Occipital lobe (tissue), 1 donor: ENCODE measurements at regions not wholly inside any gene's neighbourhood (a gene's known extent, or its start where the extent isn't known, plus 50 kb on each side); places are given as distances from the start of the nearest gene placed in this dataset.

ENCODE experiments used
- DNase-seq: peaks from one replicate; lab custom pipeline; 2025; lab: John Stamatoyannopoulos, UW

DNA sequence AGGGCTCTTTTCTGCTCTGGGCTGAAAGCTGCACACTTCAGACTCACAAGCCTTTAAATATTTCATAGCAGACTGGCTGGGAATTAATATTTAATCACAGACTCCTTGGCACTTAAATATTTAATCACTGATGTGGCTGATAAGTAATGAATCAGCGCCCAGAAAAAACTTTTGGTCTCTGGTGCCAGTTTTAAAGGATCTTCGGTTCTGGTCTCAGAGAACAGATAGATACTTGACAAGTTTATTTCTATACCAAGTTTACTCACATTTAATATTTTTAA lies 201.2 kb downstream of the MYCN start:
- no peak for DNase-seq

DNA sequence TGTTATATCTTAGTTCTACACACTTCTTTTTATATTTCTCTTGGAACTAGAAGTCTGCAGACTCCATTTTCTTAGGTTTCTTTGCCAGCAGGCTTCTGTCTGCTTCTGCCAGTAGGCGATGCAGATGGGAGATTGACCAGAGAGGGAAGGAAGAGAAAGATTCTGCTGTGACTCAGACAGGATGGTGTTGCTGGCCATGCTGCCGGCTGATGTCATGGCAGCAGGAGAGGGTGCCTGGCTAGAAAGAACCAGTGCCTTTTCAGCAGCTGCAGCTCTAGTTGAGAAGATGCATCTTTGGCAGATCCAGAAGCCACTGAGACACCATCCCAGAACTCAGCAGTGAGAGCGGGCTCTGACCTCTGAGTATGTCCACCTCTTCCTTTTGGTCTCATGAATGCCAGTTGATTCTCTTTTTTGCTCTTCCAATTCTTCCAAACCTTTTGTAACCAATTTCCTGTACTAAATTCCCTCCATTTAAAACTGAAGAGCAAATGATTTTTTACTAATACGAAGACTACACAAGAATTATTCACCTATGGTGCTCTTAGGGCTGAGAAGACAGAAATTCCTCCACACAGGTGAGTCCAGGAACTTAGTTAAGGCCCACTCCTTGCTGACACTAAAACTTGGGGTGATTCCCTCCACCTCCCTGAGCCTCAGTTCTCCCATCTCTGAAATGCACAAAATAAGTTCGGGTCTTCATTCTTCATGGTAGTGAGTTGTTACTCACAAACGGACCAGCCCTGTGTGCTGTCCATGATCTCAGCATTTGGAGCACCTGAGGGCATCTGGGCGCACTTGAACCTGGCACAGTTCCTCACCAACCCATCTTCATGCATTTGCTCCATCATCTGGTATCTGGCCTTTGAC lies 200.7 kb downstream of the MYCN start:
- DNase-seq: peak; percentile 14

DNA sequence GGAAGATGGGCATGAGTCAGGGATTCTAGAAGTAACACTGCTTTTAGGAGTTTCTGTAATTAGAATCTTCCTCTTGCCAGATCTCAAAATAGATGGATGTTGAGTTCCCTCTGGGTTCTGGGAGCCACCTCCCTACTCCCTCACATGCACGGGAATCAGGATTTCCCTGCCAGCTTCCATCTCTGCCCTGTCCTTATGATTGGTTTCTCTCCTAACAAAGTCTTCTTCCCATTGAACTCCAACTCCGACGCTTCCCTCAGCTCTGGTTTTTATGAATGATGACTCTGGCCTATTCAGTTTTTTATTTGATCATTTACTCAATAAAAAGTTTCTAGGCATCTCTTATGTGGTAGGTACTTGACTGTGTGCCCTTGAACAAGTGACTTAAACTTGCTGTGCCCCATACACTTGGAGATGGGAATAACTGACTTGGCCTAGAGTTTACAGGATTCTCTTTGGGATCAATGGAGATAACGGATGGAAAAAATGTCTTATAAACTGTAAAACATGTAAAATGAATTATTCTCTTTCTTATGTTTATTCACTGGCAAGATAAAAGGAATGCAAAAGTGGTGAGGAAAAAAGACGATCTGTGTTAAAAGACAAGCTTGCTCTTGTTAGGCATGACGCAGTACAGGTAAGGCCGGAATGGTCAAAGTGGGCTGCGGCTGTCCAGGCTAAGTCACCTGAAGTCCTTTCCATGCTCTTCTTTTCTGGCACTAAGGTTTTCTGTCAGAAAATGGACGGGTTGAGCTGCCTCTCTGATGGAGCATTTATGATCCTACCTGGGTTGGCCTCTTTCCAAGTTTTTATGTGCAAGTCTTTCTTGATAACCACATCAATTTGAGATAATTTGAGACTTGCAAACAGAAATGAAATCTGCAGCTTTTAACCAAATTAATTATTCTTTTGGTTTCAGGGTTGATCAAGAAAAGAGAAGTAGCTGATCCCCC lies 199.6 kb downstream of the MYCN start:
- no peak for DNase-seq

GRCh38 chr2:16138811-16139662 lies 198.7 kb downstream of the MYCN start:
- DNase-seq: no peak

GRCh38 chr2:16137080-16137755 lies 196.9 kb downstream of the MYCN start:
- no peak for DNase-seq

DNA sequence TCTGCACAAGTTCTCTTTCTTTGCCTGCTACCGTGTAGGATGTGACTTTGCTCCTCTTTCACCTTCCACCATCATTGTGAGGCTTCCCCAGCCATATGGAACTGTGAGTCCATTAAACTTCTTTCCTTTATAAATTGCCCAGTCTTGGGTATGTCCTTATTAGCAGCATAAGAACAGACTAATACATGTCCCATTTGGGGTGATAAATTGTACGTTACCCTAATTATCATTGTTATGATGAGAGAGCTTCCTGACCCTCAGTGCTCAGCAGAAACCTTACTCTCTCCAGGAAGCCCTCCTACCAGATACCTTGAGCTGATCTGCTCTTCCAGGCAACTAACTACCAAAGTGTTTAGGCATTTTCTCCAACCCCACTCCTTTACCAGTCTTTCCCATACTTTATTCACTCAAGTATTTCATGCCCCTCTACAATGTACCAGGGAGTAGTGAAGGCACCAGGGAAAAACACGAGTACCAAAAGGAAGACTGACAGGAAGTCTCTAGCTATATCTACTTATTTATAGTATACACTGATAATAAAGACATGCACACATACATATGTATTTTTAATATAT lies 196.2 kb downstream of the MYCN start:
- no peak for DNase-seq

- DNase-seq: no peak
Observed at GRCh38 chr2:16135913-16136310, 195.6 kb downstream of the MYCN start.

GRCh38 chr2:16135196-16135912 lies 195.0 kb downstream of the MYCN start:
- no peak for DNase-seq

DNA sequence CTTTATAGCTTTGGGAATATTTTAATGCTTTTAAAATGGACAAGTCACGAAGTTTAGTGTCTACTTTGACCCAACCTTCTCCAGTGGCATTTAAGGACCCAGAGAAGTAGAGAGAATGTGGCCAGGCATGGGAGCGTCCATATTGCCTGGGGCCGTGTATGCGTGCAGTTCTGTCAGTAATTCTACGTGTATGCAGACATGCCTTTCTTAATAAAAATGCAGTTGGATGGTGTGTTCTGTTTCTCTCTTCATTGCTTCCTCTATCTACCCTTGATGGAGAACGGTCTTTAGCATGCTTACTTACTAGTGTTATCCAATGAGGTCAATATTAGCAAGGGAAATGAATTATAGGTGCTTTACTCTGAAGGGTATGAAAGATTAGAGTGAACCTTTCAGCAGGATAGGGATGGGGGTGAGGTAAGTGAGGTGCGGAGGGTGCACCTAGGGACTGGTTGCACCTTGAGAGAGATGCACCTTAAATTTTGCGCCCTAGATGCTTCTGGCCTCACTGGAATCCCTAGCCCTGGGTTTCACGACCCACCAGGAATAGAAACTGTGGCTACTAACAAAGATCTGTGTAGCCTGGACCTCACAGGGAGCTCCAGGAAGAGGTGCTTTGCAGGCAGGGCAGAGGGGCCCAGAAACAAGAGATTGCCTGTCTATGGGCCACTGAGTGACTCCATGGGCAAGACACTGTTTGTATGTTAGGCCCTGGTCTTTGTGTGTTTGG lies 194.3 kb downstream of the MYCN start:
- no peak for DNase-seq

DNA sequence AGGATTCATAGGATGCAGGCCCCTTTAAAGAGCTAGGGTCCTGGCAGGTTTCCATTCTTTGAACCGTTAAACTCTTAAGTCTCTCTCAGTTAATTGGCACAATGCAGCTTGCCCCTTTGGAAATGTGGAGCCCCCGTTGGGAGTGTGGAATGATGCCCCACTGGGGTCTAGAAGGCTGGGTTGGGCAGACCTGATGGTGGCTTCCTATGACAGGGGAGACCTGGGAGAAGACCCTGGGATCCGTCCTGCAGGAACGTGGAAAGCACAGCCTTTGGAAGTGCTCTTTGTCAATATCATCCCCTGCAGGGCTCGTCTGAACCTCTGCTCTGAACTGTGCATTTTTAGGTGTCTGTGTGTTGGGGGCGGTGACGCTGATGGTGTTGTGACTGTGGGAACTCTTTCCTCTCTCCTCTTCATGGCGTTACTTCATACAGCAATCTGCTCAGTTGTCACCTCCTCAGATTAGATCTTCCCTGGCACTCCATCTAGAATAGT lies 190.6 kb downstream of the MYCN start:
- DNase-seq: no peak

DNA sequence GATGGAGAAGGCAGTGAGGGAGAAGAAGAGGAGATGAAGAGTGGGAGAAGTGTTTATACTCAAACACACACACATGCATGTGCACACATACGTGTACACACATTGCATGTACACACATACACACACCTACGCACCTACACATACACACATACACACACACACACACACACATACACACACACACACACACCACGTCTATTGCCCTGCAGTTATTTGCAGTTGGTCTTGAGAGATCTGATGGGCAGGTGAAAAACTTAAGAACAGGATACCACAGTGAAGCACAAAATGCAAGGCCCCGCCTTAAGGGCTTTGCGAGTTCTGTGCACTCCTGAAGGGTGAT lies 190.2 kb downstream of the MYCN start:
- DNase-seq: no peak

DNA sequence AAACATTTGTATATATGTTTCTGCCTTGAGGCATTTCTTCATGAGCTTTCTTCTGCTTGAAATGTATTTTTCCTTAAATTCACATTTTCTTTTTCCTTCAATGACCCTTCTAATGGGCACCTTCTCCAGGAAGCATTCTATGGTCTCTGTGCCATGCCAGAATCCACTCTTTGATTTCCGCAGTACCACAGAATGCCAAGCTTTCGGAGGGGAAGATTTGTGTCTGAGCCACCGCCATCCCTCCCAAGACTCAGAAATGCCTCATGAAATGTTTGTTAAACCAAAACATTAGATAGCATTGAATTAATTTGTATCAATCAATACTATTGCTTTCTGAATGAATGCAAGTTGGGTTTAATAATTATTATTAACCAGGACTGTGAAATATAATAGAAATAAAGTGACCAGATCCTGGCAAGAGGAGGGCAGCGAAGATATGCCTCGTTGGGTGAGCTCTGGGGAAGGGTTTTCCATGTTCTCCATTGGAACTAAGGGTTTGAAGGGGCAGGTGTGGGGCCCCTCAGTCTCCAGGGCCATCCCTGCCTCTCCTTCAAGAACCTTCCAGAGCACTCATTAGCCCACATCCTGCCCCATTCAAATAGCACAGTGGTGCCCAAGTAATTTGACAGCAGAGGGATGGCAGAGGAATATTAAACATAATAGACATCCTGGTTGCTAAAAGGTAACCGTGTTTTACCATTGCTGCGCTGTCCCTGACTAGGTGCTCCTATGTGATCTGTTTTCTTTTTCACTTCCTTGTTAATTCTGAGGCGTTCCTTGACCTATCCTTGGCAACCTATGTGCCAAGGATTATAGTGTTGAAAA lies 189.6 kb downstream of the MYCN start:
- no peak for DNase-seq

DNA sequence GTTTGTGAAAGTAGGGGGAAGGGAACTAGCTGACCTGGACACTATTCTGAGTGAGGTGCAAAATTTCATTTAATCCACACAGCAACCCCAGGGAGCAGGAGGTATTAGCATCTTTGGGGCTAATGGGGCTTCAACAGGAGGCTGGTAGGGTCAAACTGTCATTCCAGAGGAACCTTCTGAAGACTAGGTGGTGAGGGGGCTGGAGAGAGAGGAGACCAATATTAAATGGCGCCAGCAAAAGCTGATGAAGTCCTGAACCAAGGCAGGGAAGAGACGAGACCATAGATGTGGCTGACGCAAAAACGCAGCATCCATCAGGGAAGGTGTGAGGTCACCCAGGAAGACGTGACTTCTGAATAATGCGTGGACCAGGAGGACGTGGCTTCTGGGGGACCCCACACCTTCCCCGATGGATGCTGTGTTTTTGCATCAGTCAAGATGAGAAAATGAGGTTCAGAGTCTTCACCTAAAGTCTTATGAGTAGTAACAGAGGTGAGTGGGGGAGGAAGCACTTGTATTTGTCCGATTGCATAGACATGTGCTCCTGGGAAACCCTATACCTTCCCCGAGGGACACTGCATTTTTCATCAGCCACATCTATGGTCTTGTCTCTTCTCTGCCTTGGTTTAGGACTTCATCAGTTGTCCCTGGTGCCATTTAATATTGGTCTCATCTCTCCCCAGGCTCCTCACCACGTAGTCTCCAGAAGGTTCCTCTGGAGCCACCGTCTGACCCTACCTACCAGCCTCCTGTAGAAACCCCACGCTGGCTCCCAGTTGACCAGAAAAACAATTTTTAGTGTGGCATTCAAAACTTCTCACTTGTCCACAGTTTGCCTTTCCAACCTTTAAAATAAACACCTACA lies 188.6 kb downstream of the MYCN start:
- DNase-seq: no peak

DNA sequence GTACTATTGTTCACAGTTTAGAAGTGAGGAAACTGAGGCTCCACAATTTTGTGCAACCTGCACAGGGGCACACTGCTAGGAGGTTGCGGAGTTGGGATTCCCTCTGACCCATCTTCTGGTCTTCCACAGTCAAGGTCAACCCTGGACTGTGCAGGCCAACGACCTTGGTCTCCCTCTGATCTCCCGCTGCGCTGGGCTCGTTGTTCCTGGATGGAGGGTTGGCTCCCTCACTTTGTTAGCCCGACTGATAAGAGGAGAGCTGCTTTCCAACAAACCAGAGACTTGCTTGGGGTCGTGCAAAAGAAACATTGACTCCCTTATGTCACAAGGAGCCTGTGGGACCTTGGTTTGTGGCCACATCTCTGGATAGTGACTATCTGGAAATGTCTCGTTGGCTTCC lies 187.6 kb downstream of the MYCN start:
- no peak for DNase-seq

DNA sequence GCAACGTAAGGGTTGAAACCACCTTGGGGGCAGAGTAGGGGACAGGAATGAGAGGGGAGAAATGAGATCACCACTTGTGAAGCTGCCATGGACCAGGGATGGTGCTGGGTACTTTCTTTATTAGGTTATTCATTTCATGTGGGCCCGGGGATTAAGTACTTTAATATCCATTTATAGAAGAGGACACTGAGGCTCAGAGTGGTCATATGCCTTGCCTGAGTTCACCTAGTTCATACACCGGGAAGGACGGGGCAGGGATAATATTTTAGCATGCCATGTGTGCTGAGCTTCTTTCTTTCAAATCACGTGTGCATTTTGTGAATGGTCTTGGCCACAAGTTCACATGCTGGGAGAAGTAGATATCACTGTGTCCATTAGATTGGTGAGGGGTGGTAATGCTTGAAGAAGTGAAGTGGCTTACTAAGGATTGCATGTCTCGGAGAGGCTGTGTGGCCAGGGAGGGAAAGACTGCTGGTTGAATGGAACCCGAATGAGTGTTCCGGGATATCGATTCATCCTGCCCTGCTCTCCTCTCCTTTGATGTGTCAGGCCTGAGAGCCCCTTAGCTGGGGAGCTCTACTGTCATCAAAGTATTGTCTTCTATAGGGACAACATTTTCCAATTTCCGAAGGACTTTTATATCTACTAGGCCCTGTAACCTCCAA lies 187.1 kb downstream of the MYCN start:
- DNase-seq: no peak

DNA sequence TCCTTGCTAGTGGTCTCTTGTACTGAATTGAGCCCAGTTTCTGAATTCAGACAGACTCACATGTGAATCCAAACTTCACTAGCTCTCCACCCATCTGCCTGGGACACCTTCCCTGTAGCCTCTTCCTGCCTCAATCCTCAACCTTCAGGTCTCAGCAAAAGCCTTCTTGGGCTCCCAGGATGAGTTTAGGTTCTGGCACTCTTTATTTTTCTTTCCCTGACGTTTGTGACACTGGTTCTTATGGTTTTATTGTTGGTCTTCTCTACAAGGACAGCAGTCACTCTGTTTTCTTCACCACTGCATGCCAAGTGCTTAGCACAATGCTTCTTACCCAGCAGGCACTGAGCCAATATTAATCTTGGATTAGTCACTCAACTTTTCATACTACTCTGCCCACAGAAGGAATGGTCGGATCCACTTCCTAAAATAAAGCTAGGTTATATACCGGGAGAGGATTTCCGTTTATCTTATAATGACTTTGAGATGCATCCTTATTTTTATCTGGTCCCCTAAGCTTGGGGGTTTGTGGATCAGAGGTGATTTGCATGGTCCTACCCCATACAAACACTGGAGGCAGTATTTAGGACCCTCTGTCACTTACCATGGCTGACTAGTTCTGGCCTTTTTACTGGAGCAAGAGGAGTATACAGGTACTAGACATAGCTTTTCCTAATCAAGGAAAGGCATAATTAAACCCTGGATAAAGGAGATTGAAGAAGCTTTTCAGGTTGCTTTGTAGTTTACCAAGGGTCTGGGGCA lies 186.3 kb downstream of the MYCN start:
- DNase-seq: no peak
